NCI-H1092 treated with DMSO at 0.1 percent for 48 hours (cell line): ENCODE measurements at regions not wholly inside any gene's neighbourhood (a gene's known extent, or its start where the extent isn't known, plus 50 kb on each side); places are given as distances from the start of the nearest gene placed in this dataset.

Experiments used
- DNase-seq: peaks from one replicate; lab custom pipeline; 2025; lab: John Stamatoyannopoulos, UW

DNA sequence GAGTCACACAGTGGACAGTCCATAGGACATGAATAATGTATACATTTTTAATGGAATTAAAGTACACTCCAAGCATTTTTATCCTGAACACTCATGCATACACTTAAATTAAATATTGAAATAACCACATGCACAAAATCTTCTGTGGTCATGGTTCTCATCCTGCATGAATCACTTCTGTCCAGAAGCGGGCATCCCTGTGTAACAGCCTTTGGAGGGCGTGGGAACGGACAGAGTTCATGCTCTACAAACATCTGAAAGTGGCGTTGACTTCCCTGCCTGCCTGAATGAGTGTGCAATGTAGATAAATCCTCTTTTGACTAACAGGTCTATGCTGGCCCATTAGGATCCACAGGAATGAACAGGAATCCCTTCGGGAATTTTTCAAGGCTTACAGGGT lies 780.2 kb downstream of the BRD1 start:
- DNase-seq: no peak

DNA sequence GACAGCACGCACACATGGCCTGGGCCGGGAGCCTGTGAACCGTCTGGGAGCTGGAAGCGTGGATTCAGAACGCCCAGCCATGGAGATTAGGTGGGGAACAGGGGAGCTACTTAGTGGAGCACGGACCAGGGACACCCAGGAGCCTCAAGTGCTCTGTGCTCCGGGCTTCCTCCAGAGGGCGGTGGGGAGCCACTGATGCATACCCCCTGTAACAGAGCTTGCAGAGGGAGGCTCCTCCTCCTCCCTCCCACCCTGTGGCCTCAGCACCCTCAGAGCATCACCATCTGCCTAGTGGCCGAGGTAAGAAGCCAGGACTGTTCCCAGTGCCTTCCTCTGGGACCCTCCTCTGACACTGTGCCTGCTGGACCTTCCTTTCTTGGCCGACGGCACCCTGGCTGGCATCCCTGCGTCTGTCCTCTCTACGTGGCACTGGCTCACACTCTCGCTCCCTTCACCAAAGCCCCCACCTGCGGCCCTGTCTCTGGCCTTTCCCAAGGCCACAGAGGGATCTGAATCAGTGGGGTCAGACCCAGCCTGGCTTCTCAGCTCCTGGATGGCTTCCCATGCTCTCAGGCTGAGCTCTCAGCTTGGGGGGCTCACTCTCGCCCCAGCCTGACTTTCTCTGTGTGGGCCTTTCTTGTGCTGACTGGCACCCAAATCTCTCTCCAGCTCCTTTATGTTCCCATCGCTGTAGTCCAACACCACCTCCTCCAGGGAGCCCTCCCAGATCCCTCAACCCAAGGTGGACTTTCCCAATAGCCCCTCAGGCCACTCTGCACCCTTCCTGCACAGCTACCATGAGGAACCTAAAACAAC lies 780.9 kb downstream of the BRD1 start:
- DNase-seq: peak; percentile 11

DNA sequence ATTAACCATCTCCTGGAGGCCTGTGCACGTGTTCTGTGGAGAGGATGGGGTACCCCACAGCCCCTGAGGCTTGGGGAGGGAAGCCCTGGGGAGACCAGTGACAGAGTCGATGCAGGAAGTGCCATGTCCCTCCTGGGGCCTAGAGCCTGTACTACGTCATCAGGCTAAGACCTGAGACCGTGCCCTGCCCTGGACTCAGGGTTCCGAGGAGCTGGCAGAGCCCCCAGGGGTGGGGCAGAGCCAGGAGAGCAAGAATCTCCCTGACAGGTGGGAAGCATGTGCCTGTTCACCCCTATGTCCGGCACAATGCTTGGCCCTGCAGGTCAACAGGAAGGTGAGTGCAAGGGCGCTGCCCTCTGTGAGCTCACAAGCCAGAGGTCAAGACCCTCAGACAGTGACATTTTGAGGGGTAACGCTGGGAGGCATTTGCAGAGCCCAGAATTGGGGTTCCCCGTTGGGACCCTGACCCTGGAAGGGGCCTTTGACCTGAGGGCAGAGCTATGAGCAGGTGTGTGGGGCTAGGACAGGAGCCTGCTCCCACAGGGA lies 781.6 kb downstream of the BRD1 start:
- no peak for DNase-seq

DNA sequence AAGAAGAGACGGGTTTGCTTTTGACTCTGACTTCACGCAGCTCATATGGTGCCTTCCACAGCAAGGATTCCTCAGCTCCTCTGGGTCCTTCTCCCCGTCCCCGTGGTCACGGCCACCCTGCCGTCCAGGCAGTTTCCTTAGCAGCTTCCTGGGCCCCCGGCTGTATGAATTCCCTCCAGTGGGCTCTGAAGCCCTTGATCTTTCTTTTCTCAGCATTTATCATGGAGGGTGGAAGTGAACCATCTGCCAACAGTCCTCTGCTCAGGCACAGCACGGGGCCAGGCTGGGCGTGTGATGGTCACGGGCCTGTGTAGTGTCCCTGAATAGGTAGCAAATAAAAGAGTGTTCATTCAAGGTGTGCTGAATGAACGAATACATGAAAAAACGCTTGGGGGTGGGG lies 782.4 kb downstream of the BRD1 start:
- no peak for DNase-seq

DNA sequence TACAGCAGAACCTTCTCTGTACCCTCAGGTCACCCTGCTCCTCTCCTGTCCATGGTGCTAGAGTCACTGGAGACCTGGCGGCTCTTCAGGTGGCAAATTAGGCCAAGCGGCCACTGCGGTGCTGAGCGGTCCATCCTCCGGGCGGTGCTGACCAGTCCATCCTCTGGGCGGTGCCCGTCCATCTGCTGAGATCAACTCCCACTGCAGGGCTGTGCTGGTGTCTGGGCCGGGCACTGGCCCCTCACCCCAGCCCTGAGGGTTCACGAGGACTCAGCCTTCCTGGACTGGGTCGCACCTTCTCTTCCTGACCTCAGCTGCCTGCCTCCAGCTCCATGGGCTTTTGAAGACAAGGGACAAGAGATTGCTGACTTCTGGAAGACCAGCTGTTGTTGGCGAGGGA lies 782.9 kb downstream of the BRD1 start:
- DNase-seq: no peak

DNA sequence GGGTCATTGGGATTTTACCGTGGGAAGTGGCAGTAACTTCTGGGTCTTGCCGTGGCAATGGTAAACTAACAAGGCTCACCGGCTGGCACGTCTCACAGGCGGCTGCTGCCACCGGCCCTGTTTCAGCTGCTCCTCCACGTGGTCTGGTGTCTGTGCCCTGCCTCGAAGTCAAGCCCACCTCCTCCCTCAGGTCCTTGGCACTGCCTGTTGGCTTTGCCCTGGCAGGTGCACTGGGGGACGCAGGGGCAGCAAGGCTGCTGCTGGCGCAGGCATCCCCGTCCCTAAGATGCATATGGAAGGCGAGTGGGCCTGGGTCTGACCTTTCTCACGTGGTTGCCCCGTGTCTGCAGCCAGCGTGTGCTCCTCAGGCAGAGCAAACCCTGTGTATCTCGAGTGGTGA lies 783.6 kb downstream of the BRD1 start:
- DNase-seq: no peak

DNA sequence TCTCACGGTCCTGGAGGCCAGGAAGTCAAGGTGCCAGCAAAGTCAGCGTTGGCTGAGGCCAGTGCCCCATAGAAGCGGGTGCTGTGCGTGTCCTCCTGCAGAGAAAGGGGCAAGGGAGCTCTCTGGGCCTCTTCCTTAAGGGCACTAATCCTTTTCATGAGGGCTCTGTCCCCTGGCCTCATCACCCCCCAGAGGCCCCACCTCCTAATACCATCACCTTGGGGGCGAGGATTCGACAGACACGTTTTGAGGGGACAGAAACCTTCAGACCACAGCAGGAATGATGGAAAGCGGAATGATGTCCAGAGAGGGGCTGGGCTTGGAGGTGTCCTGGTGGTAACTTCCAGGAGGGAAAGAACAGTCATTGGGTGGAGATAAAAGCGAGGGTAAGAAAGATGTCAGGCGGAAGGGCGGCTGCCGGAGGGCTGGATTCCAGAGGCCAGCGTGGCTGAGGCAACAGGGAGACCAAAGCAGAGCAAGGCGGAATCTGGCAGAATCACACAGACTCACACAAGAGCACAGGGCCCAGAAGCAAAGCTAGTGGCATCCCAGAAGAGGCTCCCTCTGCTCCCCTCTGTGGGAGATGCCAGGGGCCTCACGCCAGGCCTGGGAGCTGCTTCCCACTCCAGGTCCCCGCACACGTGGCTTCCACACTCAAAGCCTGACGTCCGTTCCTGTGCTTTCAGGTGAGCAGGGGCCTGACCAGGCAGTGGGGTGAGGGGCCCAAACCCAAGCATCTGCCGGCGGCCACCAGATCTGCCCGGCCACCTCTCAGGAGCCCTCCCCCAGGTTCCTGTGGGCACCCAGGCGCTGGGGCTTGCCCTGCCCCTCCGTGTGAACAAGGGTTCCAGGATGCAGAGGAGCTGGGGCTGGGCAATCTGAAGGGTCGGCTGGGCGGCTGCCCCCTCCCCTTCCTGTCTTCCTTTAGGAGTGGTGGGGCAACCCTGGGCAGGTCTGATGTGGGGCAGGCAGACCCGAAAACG lies 784.5 kb downstream of the BRD1 start:
- DNase-seq: no peak

DNA sequence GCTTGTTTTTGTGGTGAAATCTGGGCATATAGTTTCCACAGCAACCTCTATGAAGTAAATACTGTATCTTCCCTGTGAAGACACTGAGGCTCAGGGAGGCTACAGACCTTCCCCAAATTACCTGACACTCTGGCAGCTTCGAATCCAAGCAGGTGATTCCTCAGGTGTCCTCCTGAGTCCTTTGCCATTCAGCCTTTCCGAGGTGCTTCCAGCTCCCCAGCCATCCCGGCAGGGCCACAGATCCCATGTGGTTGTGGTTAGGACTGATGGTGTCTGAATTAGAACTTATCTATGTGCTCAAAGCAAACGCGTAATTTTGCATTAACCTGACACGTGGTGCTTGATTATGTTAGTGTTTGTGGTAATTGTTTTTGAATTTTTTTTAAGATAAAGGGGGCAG lies 785.6 kb downstream of the BRD1 start:
- no peak for DNase-seq

DNA sequence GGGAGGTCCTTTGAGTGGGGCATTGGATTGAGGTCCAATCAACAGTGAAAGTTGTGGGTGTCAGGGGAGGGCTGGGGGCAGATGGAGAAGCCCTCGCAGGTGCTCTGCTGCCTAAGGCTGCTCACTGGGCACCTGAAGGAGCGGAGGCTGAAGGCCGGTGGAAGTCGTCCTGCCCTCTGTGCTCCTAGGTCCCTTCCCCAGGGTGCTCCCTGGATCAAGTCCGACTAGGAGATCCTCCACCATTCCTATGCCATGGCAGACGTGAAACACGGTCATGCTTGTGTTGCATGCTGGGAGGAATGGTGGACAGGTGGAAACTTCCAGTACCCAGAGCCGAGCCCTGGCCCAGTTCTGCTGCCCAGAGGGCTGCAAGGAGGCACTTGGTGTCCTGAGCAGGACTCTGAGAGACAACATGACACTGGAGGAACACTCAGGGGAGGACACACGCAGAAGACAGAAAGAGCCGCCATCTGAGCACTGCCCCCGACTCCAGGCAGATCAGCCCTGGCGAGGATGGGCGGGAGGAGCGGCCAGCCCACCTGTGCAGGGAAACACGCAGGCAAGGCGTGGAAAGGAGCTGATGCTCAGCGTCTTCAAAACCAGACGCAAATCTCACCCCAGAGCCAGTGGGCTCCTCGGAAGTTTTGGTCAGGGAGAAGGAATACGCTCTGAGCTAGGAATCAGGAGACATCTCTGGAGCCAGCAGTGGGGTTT lies 786.8 kb downstream of the BRD1 start:
- DNase-seq: no peak

DNA sequence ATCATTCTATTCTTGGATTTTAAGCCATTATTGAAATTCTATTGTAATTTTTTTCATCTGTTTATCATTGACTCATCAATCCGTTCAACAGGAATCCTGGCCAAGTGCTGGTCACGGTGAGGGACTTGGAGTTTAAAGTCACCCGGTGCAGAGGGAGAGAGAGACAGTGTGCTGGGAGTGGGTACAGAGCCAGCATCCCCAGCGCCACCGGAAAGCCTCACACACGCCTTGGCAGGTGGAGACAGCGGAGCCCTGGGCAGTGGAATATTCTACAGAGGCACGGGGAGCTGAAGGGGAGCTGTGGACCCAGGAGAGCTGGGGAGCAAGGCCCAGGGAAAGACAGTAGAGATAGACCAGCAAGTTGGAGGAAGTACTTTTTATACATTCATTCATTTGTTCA lies 787.6 kb downstream of the BRD1 start:
- DNase-seq: no peak

DNA sequence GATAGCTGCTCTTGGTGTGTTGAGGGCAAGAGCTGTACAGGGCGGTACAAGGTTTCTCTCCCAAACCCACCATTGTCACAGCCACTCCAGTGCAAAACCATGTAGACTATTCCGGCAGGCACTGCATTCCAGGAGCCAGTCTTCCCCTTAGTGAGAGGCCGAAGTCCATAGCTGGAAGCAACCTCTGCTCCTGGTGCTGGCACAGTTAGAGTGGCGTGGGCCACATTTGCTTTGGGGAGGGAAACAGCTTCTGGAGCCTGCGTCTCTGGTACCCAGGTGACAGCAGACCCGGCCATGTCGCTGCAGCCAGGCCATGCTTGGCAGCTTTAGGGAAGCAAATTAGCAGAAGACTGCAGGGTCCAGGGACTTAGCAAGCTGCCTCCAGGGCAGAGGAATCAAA lies 788.0 kb downstream of the BRD1 start:
- no peak for DNase-seq

DNA sequence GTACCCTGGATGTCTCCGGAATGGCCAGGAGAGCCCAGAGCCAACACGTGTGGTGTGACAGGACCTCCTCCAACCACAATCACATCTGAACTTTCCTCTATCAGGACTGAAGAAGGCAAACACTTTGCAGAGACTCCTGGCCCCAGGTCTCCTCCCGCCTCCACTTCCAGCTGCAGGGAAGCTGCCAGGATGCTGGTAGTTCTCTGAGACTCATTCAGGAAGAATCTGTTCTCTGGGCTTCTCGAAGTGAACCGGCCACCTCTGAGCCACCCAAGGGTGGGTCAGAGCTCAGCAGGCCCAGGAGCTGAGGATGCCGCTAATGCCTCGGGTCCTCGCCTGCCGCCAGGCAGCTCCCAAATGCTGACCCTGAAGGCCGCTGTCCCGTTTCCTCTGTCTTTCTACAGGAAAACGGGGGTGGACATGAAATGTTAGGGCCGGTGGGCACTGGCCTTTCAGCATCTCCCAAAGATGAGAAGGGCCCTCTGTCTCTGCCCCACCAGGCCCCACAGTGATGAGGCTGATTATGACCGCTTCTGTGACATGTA lies 789.9 kb downstream of the BRD1 start:
- no peak for DNase-seq

DNA sequence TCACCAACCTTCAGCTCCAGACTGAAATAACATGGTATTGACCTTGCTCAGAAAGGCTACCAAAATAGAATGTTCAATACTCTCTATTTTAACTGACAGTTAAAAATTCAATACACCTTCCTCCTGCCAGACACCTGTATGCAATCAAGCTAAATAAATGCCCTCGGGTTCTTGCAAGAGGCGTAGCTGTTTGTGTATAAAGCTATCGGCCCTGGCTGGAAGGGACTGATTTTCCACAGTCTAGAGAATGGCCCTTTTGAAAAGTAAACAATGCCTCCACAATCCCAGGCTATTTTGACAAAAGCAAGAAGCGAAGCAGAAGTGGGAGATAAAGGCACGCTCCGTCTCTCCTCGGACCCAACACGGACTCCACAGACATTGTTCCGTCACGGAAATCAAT lies 791.2 kb downstream of the BRD1 start:
- DNase-seq: peak; percentile 3

DNA sequence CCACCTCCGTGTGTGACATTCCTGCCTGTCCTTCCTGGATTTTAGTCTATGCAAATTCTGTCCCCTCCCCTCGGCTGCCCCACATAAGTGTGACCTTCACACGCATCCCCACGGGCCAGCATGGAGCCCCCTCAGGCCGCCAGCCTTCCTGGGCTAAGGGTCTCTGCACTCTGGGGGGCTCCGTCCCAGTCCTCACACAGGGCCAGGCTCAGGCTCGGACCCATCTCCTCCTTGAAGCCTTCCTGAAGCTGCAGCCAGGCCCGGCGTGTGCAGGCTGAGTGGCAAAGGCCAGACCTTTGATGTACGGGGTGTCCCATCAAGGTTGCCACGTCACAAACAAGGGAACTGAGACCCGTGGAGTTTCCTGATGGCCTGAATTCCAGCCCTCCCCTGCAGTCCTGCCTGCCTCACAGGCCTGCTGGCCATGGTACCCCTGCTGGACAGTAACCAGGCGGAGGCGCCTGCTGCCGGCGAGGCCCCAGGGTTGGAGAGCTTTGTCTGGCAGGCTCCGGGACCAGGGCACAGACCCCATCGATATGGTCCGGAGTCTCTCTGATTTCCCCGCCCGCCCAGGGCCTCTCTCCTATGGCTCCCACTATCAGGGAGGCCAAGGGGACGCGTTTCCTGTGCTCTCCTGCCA lies 791.7 kb downstream of the BRD1 start:
- DNase-seq: no peak

DNA sequence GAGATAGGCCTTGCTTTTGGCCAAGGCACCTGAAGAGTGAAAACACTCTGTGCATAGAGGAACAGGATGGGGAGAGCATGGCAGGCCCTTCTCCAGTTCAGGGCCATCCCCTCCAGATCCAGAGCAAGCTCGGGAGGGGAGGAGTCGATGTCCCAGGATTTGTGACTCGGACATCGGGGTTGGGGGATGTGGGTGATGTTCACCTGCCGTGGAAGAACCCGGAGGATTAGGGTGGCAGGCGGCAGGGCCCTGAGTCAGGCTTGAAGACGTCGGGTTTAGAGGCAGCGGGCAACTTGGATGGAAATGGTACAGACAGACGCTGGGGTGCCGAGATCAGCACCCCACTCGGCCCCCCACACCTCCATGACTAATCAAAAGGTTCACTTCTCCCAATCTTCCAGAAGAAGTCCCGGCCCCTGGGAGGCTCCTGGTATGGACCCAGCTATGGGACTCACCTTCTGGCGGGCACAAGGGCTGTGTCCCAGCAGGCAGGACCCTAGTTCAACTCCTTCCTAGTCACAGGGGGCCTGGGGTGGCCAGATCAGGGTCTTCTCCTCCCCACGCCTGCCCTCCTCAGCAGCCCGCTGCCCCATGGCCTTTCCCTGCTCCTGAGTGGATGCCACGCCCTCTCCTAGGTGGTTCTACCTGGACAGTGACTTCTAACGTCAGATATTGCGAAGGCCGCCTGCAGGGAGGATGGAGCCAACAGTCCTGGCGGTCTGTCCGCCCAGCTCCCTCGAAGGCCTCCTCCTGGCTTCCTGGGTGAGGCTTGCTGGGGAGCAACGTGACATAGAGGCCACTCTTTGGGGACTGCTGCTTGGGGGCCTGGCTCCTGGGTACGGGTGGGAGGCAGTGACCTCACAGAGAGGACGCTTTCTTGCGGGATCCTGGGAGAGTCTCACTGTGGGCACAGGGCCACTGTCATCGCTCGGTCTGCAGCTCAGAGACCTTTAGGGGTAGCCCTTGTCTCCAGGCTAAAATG lies 792.5 kb downstream of the BRD1 start:
- DNase-seq: no peak

DNA sequence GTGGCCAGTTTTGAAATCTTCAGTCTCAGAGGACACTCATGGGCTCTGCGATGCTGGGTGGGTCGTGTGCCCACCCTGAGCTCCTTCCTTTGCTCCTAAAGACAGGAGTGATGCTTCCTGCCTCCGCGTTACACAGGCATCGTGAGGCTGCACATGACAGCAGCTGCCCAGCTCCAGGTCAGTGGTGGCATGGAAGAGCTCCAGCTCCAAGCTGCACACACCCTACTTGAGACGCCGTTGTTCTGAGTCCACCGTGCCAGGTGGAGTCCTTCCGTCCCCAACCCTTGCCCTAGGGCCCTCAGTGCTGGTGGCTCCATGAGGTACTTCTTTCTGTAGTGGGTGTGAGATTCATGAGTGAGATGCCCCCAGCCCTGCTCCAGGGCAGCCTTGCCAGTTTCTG lies 794.1 kb downstream of the BRD1 start:
- no peak for DNase-seq

DNA sequence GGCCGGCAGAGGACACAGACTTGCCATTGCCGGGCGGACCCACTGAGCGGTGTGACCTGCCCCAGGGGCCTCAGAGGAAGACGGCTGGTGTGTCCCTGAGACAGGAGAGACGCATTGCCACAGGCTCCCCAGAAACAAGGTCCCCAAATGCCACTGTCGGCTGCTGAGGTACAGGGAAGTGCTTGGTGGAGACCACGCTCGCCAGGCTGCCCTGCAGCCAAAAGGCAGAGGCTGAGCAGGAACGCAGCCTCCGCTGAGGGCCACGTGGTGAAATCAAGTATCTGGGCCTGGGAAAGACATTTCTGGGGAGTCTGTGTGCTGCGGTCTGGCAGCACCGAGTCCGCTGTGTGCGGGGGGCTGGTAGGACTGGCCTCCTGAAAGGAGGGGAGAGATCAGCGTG lies 794.9 kb downstream of the BRD1 start:
- DNase-seq: no peak

DNA sequence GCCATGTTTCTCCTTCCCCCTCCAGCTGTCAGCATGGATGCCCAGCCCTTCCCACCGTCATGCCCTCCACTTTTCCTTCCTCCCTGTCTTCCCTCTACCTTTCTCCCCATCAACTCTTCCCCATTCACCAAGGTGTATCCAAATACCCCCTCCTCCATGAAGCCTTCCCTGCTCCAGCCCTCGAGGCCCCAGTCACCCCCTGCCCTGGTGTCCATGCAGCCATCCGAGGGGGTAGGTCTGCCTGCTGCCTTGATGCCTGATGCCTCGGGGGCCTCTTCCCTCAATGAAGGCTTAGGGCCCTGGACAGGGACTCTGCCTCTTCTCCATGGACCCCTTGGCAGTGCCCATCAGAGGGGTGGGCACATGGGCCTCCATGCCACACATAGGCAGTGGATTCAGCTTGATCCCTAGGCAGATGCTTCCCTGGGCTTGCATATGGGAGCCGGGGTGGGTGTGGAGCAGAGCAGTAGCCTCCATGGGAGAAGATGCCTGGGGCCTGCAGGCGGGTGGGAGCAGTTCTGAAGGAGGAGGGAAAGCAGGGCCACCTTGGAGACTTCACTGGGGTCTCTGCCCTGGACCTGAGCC lies 795.8 kb downstream of the BRD1 start:
- no peak for DNase-seq

DNA sequence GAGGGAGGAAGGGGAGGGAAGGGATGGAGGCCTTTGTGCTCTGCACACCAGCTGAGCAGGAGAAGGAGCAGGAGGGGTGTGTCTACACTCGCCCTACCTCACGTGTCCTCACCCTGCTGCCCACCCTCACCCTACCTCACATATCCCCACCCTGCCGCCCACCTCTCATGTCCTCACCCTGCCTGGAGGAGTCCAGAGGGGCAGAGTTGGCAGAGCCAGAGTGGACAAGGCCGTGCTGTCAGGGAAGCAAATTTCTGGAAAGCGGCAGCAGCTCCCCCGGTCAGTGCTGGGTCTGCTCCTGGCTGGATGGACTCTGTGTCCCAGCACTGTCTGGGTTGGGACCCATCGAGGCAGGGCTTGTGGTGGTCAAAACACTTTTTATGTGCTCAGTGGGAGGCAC lies 799.6 kb downstream of the BRD1 start:
- DNase-seq: no peak

DNA sequence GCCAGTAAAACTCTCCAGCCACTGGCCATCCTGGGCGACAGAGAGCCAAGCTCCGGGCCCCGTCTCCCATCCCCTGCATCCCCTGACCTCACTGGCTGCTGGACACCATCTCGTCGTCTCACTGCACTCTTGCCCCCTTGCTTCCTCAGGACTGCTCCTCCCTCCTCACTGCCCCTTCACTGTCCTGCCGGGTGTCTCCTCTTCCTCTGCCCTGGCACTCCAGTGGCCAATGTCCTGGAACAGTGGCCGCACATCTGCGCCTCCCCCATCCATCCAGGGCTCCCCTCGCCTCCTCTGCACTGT lies 800.4 kb downstream of the BRD1 start:
- DNase-seq: no peak
